Breast epithelium (tissue), 4 donors: ENCODE measurements at regions not wholly inside any gene's neighbourhood (a gene's known extent, or its start where the extent isn't known, plus 50 kb on each side); places are given as distances from the start of the nearest gene placed in this dataset.

ENCODE experiments used
- DNase-seq, 2 donors: peaks; one replicate each; pipeline ENCODE4 v3.0.0-alpha.2; 2019; ENCODE audit warnings: low spot score in 2 of 2
- H3K27ac ChIP-seq, 2 donors: fragments of 200-600 bp; sonication (generic) in 1 of 2; one replicate each; pipeline ENCODE4 v1.5.1; 2016 to 2019; ENCODE audit warnings: mild to moderate bottlenecking in 1 of 2
- H3K27me3 ChIP-seq, 2 donors: fragments of 200-600 bp; sonication (generic) in 1 of 2; one replicate each; pipeline versions ENCODE4 v1.5.1 to v1.6.0; 2017 to 2019; ENCODE audit warnings: control low read depth in 1 of 2, mild to moderate bottlenecking in 1 of 2
- H3K36me3 ChIP-seq: fragments of 200-600 bp; one replicate; pipeline ENCODE4 v1.5.1; 2019
- H3K4me1 ChIP-seq, 2 donors: fragments of 200-600 bp; sonication (generic); one replicate each; pipeline ENCODE4 v1.5.1; 2016 to 2019; ENCODE audit warnings: control low read depth in 1 of 2
- H3K4me3 ChIP-seq, 3 donors: fragments of 200-600 bp; sonication (generic); 1 replicate in 2 of 3; 2 replicates in 1 of 3; pipeline ENCODE4 v1.5.1; 2016 to 2019; ENCODE audit warnings: mild to moderate bottlenecking in 3 of 3, moderate library complexity in 2 of 3
- H3K9me3 ChIP-seq, 2 donors: fragments of 200-600 bp; sonication (generic) in 1 of 2; one replicate each; pipeline ENCODE4 v1.5.1; 2016 to 2019; ENCODE audit warnings: control low read depth in 1 of 2
- POLR2A ChIP-seq: fragments of 450-650 bp; IDR thresholded peaks from one replicate; pipeline ENCODE4 v1.6.1; 2016; ENCODE audit warnings: antibody characterized with exemption, mild to moderate bottlenecking, moderate library complexity
- POLR2AphosphoS5 ChIP-seq, 3 donors: sonication (generic); formaldehyde crosslinking; IDR thresholded peaks; one replicate each; pipeline ENCODE4 v1.6.1; 2017; ENCODE audit warnings: antibody characterized with exemption in 3 of 3
- intact Hi-C: fragments of 100-400 bp; cut with DNase I; formaldehyde crosslinking; loops from one replicate; pipeline ENCODE4 v1.15.1; 2023; ENCODE audit warnings: low total_unique reads
- TF ChIP-seq, protein P1 (sequence below), 3 donors: fragments of 450-650 bp; IDR thresholded peaks; one replicate each; pipeline ENCODE4 v1.5.1; 2016 to 2017; ENCODE audit warnings: antibody characterized with exemption in 3 of 3, mild to moderate bottlenecking in 3 of 3, moderate library complexity in 3 of 3

DNA sequence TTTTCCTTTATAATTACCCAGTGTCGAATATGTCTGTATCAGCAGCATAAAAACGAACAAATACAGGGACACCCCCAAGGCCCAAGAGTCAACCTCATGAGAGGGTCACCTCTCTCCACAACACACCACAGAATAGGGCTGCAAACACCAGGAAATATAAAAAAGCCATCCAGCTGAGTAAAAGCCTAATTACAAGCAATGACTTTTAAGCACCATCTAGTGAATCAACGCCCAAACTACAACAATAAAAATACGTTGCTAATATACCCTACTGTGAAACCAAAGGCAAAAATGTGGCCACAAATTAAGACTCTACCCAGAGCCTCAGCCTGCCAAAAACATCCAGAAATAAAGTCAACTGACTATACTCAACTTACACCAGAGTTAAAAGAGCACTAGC is 817.9 kb upstream of the NEGR1 start:
- H3K4me3 ChIP-seq: no peak overlapping the region
- H3K27me3 ChIP-seq: no peaks in the 10 kb centered on the region
- DNase-seq: no peak
- no peaks in the 10 kb centered on the region for H3K36me3 ChIP-seq
- H3K9me3 ChIP-seq: peaks cover 0 to 9% of the 10 kb centered on the region in 2 donors
- no peak overlapping the region for H3K27ac ChIP-seq
- TF ChIP-seq POLR2AphosphoS5 (IDR thresholded peaks at IDR 0.05): no peak
- no peak for TF ChIP-seq POLR2A
- TF ChIP-seq, protein P1, sequence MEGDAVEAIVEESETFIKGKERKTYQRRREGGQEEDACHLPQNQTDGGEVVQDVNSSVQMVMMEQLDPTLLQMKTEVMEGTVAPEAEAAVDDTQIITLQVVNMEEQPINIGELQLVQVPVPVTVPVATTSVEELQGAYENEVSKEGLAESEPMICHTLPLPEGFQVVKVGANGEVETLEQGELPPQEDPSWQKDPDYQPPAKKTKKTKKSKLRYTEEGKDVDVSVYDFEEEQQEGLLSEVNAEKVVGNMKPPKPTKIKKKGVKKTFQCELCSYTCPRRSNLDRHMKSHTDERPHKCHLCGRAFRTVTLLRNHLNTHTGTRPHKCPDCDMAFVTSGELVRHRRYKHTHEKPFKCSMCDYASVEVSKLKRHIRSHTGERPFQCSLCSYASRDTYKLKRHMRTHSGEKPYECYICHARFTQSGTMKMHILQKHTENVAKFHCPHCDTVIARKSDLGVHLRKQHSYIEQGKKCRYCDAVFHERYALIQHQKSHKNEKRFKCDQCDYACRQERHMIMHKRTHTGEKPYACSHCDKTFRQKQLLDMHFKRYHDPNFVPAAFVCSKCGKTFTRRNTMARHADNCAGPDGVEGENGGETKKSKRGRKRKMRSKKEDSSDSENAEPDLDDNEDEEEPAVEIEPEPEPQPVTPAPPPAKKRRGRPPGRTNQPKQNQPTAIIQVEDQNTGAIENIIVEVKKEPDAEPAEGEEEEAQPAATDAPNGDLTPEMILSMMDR (IDR thresholded peaks at IDR 0.05): no peak
- no peaks in the 10 kb centered on the region for H3K4me1 ChIP-seq
- intact Hi-C loops: no loop called here

DNA sequence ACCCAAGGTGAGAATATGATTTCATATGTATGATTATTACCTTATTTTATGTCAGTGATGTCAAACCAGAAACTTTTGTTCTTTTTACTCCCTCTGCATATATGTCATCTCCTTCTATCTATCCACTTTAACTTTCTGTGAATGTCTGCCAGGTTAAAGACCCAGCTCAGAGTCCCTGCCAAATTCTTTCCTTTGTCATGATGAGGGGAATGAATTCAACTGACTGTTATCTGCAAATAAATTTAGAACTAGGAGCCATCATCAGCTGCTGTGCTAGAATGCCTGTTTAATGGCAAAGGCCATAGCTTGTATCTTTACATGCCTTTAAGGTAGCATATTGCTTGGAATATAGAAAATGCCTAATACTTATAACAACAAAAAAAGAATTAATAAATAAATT is 815.6 kb upstream of the NEGR1 start:
- TF ChIP-seq POLR2AphosphoS5 (IDR thresholded peaks at IDR 0.05): no peak
- no peaks in the 10 kb centered on the region for H3K36me3 ChIP-seq
- no peaks in the 10 kb centered on the region for H3K9me3 ChIP-seq
- no peak for DNase-seq
- H3K4me3 ChIP-seq: no peak overlapping the region
- no peaks in the 10 kb centered on the region for H3K4me1 ChIP-seq
- H3K27ac ChIP-seq: no peak overlapping the region
- H3K27me3 ChIP-seq: no peaks in the 10 kb centered on the region
- intact Hi-C loops: no loop called here

DNA sequence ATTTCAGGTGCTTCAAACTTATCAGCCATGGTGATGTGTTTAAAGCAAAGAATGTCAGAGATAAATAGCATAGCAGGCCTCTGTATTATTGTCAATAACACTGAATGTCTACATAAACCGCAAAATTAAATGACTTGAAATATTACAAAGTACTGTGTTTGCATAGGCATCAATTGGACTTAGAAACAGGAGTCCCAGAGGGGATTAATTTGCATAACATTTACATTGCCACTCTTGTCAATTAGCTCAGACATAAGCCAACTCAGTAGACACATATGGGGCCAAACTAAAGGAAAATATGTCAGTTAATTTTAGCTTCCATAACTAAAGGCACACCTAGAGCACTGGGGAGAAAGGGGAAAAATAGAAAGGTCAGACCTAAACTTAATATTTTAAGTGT is 814.5 kb upstream of the NEGR1 start:
- H3K4me3 ChIP-seq: no peak overlapping the region
- intact Hi-C loops: no loop called here
- no peak for DNase-seq
- no peak overlapping the region for H3K27ac ChIP-seq
- no peaks in the 10 kb centered on the region for H3K4me1 ChIP-seq
- TF ChIP-seq, protein P1 (IDR thresholded peaks at IDR 0.05): no peak
- TF ChIP-seq POLR2A (no peak), POLR2AphosphoS5 (IDR thresholded peaks at IDR 0.05) (no peak)
- H3K36me3 ChIP-seq: no peaks in the 10 kb centered on the region
- no peaks in the 10 kb centered on the region for H3K27me3 ChIP-seq
- H3K9me3 ChIP-seq: no peaks in the 10 kb centered on the region

DNA sequence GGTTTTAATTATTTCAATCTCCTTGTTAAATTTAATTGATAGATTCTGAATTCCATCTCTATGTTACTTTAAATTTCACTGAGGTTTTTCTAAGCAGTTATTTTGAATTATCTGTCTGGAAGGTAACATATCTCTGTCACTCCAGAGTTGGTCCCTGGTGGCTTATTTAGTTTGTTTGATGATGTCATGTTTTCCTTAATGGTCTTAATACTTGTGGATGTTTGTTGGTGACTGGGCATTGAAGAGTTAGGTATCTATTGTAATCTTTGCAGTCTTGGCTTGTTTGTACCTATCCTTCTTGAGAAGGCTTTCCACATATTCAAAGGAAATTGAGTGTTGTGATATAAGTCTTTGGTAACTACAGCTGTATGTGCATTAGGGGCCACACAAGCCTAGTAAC is 810.0 kb upstream of the NEGR1 start:
- no peaks in the 10 kb centered on the region for H3K36me3 ChIP-seq
- H3K4me3 ChIP-seq: no peak overlapping the region
- no peaks in the 10 kb centered on the region for H3K27me3 ChIP-seq
- no peaks in the 10 kb centered on the region for H3K4me1 ChIP-seq
- TF ChIP-seq POLR2AphosphoS5 (IDR thresholded peaks at IDR 0.05) (no peak), POLR2A (no peak)
- TF ChIP-seq, protein P1 (IDR thresholded peaks at IDR 0.05): no peak
- H3K27ac ChIP-seq: no peak overlapping the region
- H3K9me3 ChIP-seq: peaks cover 0 to 6% of the 10 kb centered on the region in 2 donors
- intact Hi-C loops: no loop called here
- DNase-seq: no peak

DNA sequence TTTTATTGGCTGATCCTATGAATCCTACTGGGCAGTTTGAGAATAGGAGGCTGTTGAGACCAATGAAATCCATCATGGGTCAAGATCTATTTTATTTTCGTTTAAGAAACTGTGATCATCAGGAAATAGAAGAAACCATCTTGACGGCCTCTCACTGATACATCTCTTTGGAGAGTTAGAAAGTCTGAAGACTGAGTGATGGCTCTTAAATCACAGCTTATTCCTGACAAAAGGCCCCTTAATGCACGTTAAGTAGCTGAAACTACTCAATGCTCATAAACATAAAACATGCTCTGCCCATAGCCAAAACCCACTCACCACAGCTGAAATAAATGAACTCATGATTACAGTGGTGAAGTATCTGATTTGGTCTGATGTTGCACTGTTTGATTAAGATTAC is 784.5 kb upstream of the NEGR1 start:
- no peak for DNase-seq
- TF ChIP-seq POLR2A: no peak
- TF ChIP-seq POLR2AphosphoS5 (IDR thresholded peaks at IDR 0.05): no peak
- TF ChIP-seq, protein P1 (IDR thresholded peaks at IDR 0.05): no peak
- intact Hi-C loops: loop anchor here (5.0 kb wide), 1 partner anchor 655 kb away; no protein-coding TSS in a partner anchor

More for the DNA sequence above, 784.5 kb upstream of the NEGR1 start:
- Histone ChIP-seq H3K4me3 (no peak overlapping the region), H3K27ac (no peak overlapping the region), H3K36me3 (no peaks in the 10 kb centered on the region), H3K27me3 (no peaks in the 10 kb centered on the region), H3K9me3 (peaks cover 4% of the 10 kb centered on the region in 2 donors), H3K4me1 (no peaks in the 10 kb centered on the region)
